BE2C (cell line): ENCODE measurements at regions not wholly inside any gene's neighbourhood (a gene's known extent, or its start where the extent isn't known, plus 50 kb on each side); places are given as distances from the start of the nearest gene placed in this dataset.

Experiments
- DNase-seq: peaks from one replicate; pipeline ENCODE4 v3.0.0-alpha.2; 2020
- H3K27me3 ChIP-seq: fragments of 250-450 bp; sonication (Bioruptor Pico); 2 replicates; pipeline ENCODE4 v1.5.1; 2020; ENCODE audit warnings: mild to moderate bottlenecking
- H3K36me3 ChIP-seq: fragments of 250-450 bp; sonication (Bioruptor Pico); 2 replicates; pipeline ENCODE4 v1.5.1; 2020; ENCODE audit warnings: mild to moderate bottlenecking
- H3K4me1 ChIP-seq: fragments of 250-450 bp; sonication (Bioruptor Pico); 2 replicates; pipeline ENCODE4 v1.5.1; 2020
- H3K4me3 ChIP-seq: 2 replicates; pipeline ENCODE4 v1.5.1; 2011; ENCODE audit warnings: low read depth, low read length
- H3K9me3 ChIP-seq: fragments of 250-450 bp; sonication (Bioruptor Pico); 2 replicates; pipeline ENCODE4 v1.5.1; 2020
- CTCF ChIP-seq: IDR thresholded peaks from 2 replicates; pipeline ENCODE4 v1.5.1; 2012; ENCODE audit warnings: mild to moderate bottlenecking, low read depth, low read length

GRCh38 chr11:116244889-116245288 is 527.9 kb downstream of the BUD13 start:
- Histone ChIP-seq H3K9me3 (no peaks in the 10 kb centered on the region), H3K36me3 (no peaks in the 10 kb centered on the region), H3K4me3 (no peak overlapping the region), H3K4me1 (peaks cover 3% of the 10 kb centered on the region; the same call in 1 of the 2 replicates), H3K27me3 (no peaks in the 10 kb centered on the region)
- DNase-seq, result no peak
- TF ChIP-seq CTCF, result no peak

DNA sequence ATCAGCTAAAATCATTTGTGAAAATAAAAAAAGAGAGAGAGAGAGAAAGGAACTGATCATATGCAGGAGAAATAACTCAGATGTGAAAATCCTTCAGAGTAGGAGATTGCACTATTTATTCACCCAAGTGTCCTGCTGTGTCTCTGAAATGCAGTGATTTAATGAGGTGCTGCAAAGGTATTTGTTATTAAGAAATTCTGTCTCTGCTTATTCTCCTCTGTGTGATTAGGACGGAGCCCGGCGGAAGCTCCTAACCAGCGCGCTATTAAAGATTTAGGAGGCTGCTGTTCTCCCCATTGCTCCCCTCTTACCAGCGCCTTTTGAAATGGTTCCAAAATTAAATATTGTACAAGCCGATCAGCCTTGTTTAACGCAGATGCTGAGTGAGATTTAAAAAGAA is 528.3 kb downstream of the BUD13 start:
- DNase-seq, result no peak
- H3K4me1 ChIP-seq, result peaks cover 3% of the 10 kb centered on the region; the same call in 1 of the 2 replicates
- H3K4me3 ChIP-seq, result no peak overlapping the region
- no peak for TF ChIP-seq CTCF
- no peaks in the 10 kb centered on the region for H3K36me3 ChIP-seq
- H3K9me3 ChIP-seq, result no peaks in the 10 kb centered on the region
- no peaks in the 10 kb centered on the region for H3K27me3 ChIP-seq

GRCh38 chr11:116243991-116244390 is 528.8 kb downstream of the BUD13 start:
- Histone ChIP-seq H3K36me3 (no peaks in the 10 kb centered on the region), H3K4me3 (no peak overlapping the region), H3K9me3 (no peaks in the 10 kb centered on the region), H3K4me1 (peaks cover under 1% of the 10 kb centered on the region; the same call in 1 of the 2 replicates), H3K27me3 (no peaks in the 10 kb centered on the region)
- no peak for DNase-seq
- no peak for TF ChIP-seq CTCF

DNA sequence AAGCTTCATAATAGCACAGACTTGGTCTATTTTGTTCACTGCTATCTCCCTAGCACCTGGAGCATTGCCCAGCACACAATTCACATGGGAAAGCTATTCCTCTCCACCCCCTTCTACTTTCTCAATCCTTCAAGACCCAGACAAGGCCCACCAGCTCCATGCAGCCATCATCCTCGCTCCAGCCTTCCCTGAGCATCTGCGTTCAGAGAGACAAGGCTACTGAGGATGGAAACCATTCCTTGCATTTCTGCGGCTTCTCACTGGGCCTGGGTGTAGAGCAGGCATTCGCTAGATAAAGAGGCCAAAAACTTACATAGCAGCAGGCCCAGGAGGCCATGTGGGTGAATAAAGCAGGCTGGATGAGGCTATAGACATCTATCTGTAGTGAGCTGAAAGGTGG is 530.8 kb downstream of the BUD13 start:
- Histone ChIP-seq H3K4me3 (no peak overlapping the region), H3K4me1 (no peaks in the 10 kb centered on the region), H3K27me3 (no peaks in the 10 kb centered on the region), H3K36me3 (no peaks in the 10 kb centered on the region), H3K9me3 (no peaks in the 10 kb centered on the region)
- DNase-seq, result no peak
- TF ChIP-seq CTCF, result no peak

DNA sequence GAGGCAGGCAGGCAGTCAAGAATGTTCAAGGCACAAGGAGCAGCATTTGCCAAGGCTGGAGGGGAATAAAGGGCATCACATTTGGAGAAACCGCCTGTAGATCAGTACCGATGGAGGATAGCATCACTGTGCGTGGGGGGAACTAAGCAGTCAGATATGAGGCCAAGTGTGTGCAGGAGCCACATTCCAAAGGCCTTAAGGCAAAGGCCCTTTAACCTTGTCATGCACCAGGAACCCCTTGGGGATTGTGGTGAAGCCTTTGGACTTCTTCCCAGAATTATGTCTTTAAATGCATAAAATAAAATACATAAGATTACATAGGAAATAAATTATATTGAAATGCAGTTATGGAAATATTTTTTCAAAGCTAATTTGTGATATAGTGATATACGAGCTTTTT is 532.1 kb downstream of the BUD13 start:
- H3K4me3 ChIP-seq, result no peak overlapping the region
- no peak for TF ChIP-seq CTCF
- H3K27me3 ChIP-seq, result no peaks in the 10 kb centered on the region
- no peak for DNase-seq
- H3K36me3 ChIP-seq, result no peaks in the 10 kb centered on the region
- no peaks in the 10 kb centered on the region for H3K9me3 ChIP-seq
- H3K4me1 ChIP-seq, result no peaks in the 10 kb centered on the region

DNA sequence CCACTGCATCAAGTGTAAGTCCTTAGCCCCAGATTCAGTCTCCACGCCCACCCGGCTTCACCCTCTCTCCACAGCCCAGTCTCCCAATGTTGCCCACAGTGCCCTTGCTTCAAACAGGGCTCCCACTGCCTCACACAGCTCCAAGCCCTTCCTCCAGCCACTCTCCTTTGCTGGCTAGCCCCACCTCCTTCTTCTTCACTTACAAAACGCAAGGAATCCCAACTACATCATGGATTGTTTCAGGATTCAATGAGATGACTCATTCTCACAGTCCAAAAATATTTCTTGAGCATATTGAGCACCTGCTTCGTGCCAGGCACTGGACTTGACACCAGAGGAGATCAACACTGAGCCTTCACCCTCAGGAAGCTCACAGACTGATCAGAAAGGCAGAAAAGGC is 533.5 kb downstream of the BUD13 start:
- Histone ChIP-seq H3K4me3 (no peak overlapping the region), H3K27me3 (no peaks in the 10 kb centered on the region), H3K9me3 (no peaks in the 10 kb centered on the region), H3K36me3 (no peaks in the 10 kb centered on the region), H3K4me1 (no peaks in the 10 kb centered on the region)
- DNase-seq, result no peak
- no peak for TF ChIP-seq CTCF
